Prostate gland (tissue), 2 donors: ENCODE measurements at regions not wholly inside any gene's neighbourhood (a gene's known extent, or its start where the extent isn't known, plus 50 kb on each side); places are given as distances from the start of the nearest gene placed in this dataset.

Experiments
- POLR2A ChIP-seq: fragments of 450-650 bp; IDR thresholded peaks from one replicate; pipeline ENCODE4 v1.6.1; 2016; ENCODE audit warnings: antibody characterized with exemption, mild to moderate bottlenecking
- TF ChIP-seq, protein P1 (sequence below), 4 experiments: fragments of 200-600 bp in 2 of 4; fragments of 450-650 bp in 2 of 4; sonication (generic) in 2 of 4; IDR thresholded peaks; 1 replicate in 3 of 4; 2 replicates in 1 of 4; pipeline ENCODE4 v1.5.1; 2016 to 2019; ENCODE audit warnings: antibody characterized with exemption in 4 of 4, mild to moderate bottlenecking in 2 of 4, moderate library complexity in 2 of 4

DNA sequence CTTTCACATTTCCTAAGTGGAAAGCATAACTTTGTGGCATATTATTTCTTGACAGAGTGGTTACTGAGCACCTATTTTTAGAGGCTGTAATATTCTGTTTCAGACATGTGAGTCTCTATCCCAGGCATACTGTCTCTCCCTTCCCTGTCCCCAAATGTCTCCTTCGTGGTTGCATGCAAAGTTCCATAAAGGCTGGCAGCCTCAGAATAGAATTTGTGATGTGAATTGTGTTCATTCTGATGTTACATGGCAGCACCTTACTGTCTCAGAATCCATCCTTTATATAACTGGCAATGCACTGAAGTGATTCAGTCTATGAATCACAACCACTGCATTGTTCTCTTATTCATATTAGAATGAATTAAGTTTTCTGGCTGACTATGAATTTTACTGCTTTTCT lies 89.0 kb upstream of the SLC7A1 start:
- TF ChIP-seq, protein P1, sequence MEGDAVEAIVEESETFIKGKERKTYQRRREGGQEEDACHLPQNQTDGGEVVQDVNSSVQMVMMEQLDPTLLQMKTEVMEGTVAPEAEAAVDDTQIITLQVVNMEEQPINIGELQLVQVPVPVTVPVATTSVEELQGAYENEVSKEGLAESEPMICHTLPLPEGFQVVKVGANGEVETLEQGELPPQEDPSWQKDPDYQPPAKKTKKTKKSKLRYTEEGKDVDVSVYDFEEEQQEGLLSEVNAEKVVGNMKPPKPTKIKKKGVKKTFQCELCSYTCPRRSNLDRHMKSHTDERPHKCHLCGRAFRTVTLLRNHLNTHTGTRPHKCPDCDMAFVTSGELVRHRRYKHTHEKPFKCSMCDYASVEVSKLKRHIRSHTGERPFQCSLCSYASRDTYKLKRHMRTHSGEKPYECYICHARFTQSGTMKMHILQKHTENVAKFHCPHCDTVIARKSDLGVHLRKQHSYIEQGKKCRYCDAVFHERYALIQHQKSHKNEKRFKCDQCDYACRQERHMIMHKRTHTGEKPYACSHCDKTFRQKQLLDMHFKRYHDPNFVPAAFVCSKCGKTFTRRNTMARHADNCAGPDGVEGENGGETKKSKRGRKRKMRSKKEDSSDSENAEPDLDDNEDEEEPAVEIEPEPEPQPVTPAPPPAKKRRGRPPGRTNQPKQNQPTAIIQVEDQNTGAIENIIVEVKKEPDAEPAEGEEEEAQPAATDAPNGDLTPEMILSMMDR (IDR thresholded peaks at IDR 0.05): no peak
- no peak for TF ChIP-seq POLR2A
